Activated CD4-positive, alpha-beta memory T cell treated with anti-CD3 and anti-CD28 coated beads for 36 hours (primary cell): ENCODE measurements at regions not wholly inside any gene's neighbourhood (a gene's known extent, or its start where the extent isn't known, plus 50 kb on each side); places are given as distances from the start of the nearest gene placed in this dataset.

Experiments
- CTCF ChIA-PET: fragments of 350-600 bp; sonication (Branson Sonifier 250); formaldehyde crosslinking; loops from one replicate; lab custom pipeline; 2021; ENCODE audit warnings: antibody characterized with exemption, inconsistent platforms; lab: Charles Lee
- POLR2A ChIA-PET: fragments of 350-600 bp; sonication (Branson Sonifier 250); formaldehyde crosslinking; loops from one replicate; lab custom pipeline; 2021; ENCODE audit warnings: antibody characterized with exemption; lab: Charles Lee
- DNase-seq: peaks from one replicate; pipeline ENCODE4 v3.0.0-alpha.2; 2020
- H3K27ac Mint-ChIP-seq: one replicate; pipeline ENCODE4 v1.8.0; 2021; ENCODE audit warnings: mixed read lengths
- H3K27me3 Mint-ChIP-seq: one replicate; pipeline ENCODE4 v1.8.0; 2021; ENCODE audit warnings: mixed read lengths
- H3K36me3 Mint-ChIP-seq: one replicate; pipeline ENCODE4 v1.8.0; 2021; ENCODE audit warnings: mixed read lengths
- H3K4me1 Mint-ChIP-seq: one replicate; pipeline ENCODE4 v1.8.0; 2021; ENCODE audit warnings: low read depth, mixed read lengths
- H3K4me3 Mint-ChIP-seq: one replicate; pipeline ENCODE4 v1.8.0; 2021; ENCODE audit warnings: mild to moderate bottlenecking, mixed read lengths
- H3K9me3 Mint-ChIP-seq: one replicate; pipeline ENCODE4 v1.8.0; 2021; ENCODE audit warnings: mixed read lengths
- intact Hi-C: fragments of 100-400 bp; cut with micrococcal nuclease; formaldehyde crosslinking; loops from one replicate; pipeline ENCODE4 v1.15.1; 2023

DNA sequence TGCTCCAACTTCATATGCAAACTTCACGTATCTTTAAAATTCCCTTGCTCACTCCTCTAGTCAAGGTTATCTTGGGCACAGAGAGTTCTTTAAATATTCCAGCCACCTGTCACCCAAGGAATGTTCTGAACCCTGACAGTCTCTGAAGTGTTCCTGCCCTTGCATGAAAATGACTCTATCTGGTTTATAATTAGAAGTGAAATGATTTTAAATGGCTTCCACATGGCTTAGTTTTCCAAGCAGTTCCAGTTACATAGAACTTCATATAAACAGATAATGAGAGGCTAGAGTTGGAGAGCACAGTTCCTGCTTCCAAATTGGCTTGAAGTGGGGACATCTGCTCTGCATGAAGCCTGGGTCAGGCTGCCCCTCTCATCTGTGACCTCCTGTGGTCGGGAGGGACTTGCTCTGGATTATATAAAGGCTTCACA, 81.9 kb downstream of the SLC4A3 start:
- H3K27me3 Mint-ChIP-seq: peaks cover 10% of the 10 kb centered on the region

DNA sequence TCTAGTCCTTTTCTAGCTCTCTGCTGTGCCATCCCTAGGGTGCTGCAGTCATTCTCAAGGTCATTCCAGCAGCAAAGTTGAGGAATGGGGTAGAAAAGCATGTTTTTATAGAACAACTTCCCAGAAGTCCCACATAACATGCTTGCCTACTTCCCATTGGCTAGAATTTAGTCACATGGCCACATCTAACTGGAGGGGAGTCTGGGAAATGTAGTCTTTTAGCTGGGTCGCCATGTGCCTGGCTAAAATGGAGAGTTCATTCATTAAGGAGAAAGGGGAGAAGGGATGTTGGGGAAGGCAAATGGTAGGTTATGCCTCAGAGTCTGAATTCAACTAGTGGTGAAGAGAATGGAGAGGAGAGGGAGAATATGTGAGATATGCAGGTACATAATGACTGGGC, 85.7 kb downstream of the SLC4A3 start:
- Mint-ChIP-seq H3K9me3 (no peaks in the 10 kb centered on the region), H3K4me1 (no peaks in the 10 kb centered on the region), H3K27ac (no peak overlapping the region), H3K36me3 (no peaks in the 10 kb centered on the region), H3K4me3 (no peak overlapping the region), H3K27me3 (peaks cover 4% of the 10 kb centered on the region)
- intact Hi-C loops: no loop called here
- no peak for DNase-seq
- ChIA-PET CTCF (no interaction called here), POLR2A (no interaction called here)

More for the DNA sequence above, 81.9 kb downstream of the SLC4A3 start:
- H3K36me3 Mint-ChIP-seq: no peaks in the 10 kb centered on the region
- H3K4me1 Mint-ChIP-seq: no peaks in the 10 kb centered on the region
- intact Hi-C loops: no loop called here
- no peak for DNase-seq
- no peaks in the 10 kb centered on the region for H3K9me3 Mint-ChIP-seq
- H3K4me3 Mint-ChIP-seq: no peak overlapping the region
- POLR2A ChIA-PET: no interaction called here
- no peak overlapping the region for H3K27ac Mint-ChIP-seq
- CTCF ChIA-PET: no interaction called here

GRCh38 chr2:219714681-219715400, 87.4 kb downstream of the SLC4A3 start:
- peaks cover 6% of the 10 kb centered on the region for H3K27me3 Mint-ChIP-seq
- intact Hi-C loops: no loop called here
- no peak overlapping the region for H3K4me3 Mint-ChIP-seq
- ChIA-PET POLR2A (no interaction called here), CTCF (no interaction called here)
- no peaks in the 10 kb centered on the region for H3K36me3 Mint-ChIP-seq
- H3K4me1 Mint-ChIP-seq: no peaks in the 10 kb centered on the region
- H3K27ac Mint-ChIP-seq: no peak overlapping the region
- H3K9me3 Mint-ChIP-seq: no peaks in the 10 kb centered on the region
- DNase-seq: no peak

DNA sequence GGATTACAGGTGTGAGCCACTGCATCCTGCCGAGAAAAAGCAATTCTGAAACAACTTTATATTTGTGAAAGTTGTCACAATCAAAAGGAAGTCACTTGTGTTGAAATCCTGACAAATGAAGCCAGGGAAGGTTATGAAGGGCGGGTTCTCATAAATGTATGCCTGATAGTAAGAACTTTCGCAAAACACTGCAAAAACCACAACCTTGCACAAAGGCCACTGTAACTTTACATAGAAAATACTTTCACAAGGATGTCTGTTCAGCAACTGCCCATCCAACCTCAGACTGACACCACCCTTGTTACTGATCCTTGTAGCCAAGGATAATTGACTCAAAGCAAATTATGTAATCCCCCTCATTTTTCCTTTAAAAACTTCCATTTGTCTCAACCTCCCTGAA, 90.6 kb downstream of the SLC4A3 start:
- Mint-ChIP-seq H3K4me1 (no peaks in the 10 kb centered on the region), H3K27me3 (peaks cover 5% of the 10 kb centered on the region), H3K9me3 (no peaks in the 10 kb centered on the region), H3K36me3 (no peaks in the 10 kb centered on the region), H3K4me3 (no peak overlapping the region), H3K27ac (no peak overlapping the region)
- POLR2A ChIA-PET: no interaction called here
- CTCF ChIA-PET: no interaction called here
- no peak for DNase-seq
- intact Hi-C loops: no loop called here

DNA sequence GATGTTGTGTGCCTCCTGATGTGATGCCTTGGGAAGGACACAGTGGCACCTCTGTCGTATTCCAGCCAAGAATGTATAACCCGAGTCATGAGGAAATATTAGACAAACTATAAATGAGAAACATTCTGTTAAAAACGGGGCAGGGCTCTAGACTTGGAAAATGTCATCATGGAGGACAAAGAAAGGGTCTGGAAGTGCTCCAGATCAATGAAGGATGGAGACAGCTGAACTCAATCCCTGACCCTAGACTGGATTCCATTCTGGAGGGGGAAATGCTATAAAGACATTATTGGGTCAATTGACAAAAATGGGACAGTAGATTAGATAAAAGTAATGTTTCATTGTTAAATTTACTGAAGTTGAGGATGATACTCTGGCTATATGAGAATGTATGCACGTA, 92.1 kb downstream of the SLC4A3 start:
- DNase-seq: no peak
- H3K36me3 Mint-ChIP-seq: no peaks in the 10 kb centered on the region
- H3K27ac Mint-ChIP-seq: no peak overlapping the region
- H3K4me1 Mint-ChIP-seq: no peaks in the 10 kb centered on the region
- H3K27me3 Mint-ChIP-seq: peaks cover 5% of the 10 kb centered on the region
- no peaks in the 10 kb centered on the region for H3K9me3 Mint-ChIP-seq
- intact Hi-C loops: no loop called here
- POLR2A ChIA-PET: no interaction called here
- H3K4me3 Mint-ChIP-seq: no peak overlapping the region
- CTCF ChIA-PET: interaction anchor here (0.6 kb wide), 1 partner anchor 224 kb away, joined by 3 read pairs; no protein-coding TSS in a partner anchor

DNA sequence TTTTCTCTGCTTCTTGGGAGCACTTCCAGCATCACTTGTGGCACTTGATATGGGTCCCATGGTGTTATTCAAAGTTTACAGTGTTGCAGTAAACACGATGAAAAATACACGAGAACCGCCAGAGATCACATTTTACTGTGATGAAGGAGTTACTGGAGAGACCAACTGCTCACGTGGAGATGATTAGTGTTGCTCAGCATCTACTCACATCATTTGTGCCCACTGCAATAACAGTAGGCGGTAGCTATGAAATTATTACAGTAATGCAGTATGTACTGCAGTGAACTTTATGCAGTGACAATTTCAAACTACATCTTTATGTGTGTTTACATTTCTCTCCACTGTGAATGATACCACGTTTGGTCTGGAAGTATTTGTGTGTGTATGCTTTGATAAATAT, 93.5 kb downstream of the SLC4A3 start:
- H3K27me3 Mint-ChIP-seq: peaks cover 7% of the 10 kb centered on the region
- H3K27ac Mint-ChIP-seq: no peak overlapping the region
- H3K9me3 Mint-ChIP-seq: no peaks in the 10 kb centered on the region
- ChIA-PET CTCF (no interaction called here), POLR2A (no interaction called here)
- no peak overlapping the region for H3K4me3 Mint-ChIP-seq
- H3K4me1 Mint-ChIP-seq: no peaks in the 10 kb centered on the region
- intact Hi-C loops: no loop called here
- H3K36me3 Mint-ChIP-seq: no peaks in the 10 kb centered on the region
- DNase-seq: no peak

DNA sequence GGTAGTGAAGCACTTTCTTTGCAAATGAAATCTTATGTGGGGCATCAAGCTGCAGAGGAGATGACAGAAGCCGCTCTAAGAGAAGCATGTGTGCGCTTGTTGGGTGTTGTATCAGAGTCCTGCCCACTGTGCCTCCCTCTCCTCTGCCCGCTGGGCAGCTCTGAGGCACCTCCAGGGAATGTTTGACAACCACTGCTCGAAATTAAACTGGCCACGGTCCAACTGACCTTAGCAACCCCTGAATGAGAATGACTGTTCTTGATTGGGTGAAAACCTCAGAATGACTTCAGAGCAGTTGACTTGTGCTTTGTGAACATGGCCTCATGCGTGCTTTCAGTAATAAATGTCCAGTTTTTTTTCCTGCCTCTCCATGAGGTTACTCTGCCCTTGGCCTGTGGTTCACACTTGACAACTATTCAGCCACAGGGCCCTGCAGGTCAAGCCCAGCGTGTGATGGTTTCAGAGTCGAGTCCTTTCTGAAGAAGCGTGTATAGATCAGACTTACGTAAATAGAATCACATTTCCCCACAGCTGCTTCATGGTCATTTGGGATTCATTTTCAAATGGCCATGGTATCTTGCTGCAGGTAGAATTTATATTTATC, 94.9 kb downstream of the SLC4A3 start:
- no peaks in the 10 kb centered on the region for H3K9me3 Mint-ChIP-seq
- ChIA-PET CTCF (no interaction called here), POLR2A (no interaction called here)
- H3K4me1 Mint-ChIP-seq: no peaks in the 10 kb centered on the region
- H3K36me3 Mint-ChIP-seq: no peaks in the 10 kb centered on the region
- H3K4me3 Mint-ChIP-seq: no peak overlapping the region
- no peak for DNase-seq
- peaks cover 13% of the 10 kb centered on the region for H3K27me3 Mint-ChIP-seq
- intact Hi-C loops: no loop called here
- H3K27ac Mint-ChIP-seq: no peak overlapping the region

DNA sequence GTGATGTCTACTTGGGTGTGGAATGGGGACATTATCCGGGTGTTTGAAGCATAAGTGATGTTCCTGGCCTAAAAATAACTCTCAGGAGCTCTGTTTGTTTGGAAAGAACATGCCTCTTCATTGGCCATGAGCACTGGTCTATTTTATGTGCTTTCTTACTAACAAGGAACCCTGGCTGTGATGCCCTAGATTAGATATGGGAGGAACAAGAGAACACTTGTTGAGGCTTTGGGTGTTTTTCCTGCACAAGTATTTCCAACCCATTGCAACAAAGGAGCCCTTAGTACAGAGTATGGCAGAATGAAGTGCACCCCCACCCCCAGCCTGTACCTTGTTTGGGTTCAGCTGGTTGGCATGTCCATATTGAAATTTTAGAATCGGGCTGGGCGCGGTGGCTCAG, 95.9 kb downstream of the SLC4A3 start:
- H3K36me3 Mint-ChIP-seq: no peaks in the 10 kb centered on the region
- H3K4me3 Mint-ChIP-seq: no peak overlapping the region
- no peaks in the 10 kb centered on the region for H3K9me3 Mint-ChIP-seq
- ChIA-PET CTCF (no interaction called here), POLR2A (no interaction called here)
- no peak overlapping the region for H3K27ac Mint-ChIP-seq
- H3K4me1 Mint-ChIP-seq: no peaks in the 10 kb centered on the region
- peaks cover 12% of the 10 kb centered on the region for H3K27me3 Mint-ChIP-seq
- DNase-seq: no peak
- intact Hi-C loops: no loop called here

DNA sequence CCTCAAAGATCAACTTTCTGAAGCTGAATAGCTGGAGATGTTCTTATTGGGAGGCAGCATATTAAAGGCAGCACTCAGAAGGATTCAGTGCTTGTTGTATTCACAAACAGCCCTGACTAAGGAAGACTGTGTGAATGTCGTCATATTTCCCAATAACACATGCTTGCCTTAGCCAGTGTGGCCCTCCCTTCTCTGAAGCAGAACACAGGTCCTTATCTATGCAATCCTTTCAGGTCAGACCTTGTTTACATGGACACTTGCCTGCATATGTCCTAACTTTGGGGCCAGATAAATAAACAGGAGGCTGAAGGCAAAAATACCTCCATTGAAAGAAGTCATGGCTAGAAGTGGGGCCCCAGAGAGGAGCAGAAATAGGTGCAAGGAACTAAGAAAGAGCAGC, 97.2 kb downstream of the SLC4A3 start:
- no peak overlapping the region for H3K27ac Mint-ChIP-seq
- intact Hi-C loops: no loop called here
- no peak for DNase-seq
- POLR2A ChIA-PET: no interaction called here
- no peak overlapping the region for H3K4me3 Mint-ChIP-seq
- CTCF ChIA-PET: no interaction called here
- H3K4me1 Mint-ChIP-seq: no peaks in the 10 kb centered on the region
- H3K27me3 Mint-ChIP-seq: peaks cover 9% of the 10 kb centered on the region
- H3K9me3 Mint-ChIP-seq: no peaks in the 10 kb centered on the region
- no peaks in the 10 kb centered on the region for H3K36me3 Mint-ChIP-seq

GRCh38 chr2:219726916-219727315, 99.5 kb downstream of the SLC4A3 start:
- no peak overlapping the region for H3K4me3 Mint-ChIP-seq
- no peaks in the 10 kb centered on the region for H3K4me1 Mint-ChIP-seq
- H3K9me3 Mint-ChIP-seq: no peaks in the 10 kb centered on the region
- no peak for DNase-seq
- intact Hi-C loops: no loop called here
- H3K27ac Mint-ChIP-seq: no peak overlapping the region
- H3K36me3 Mint-ChIP-seq: no peaks in the 10 kb centered on the region
- POLR2A ChIA-PET: interaction anchor here (0.6 kb wide), 1 partner anchor 1833 kb away, joined by 3 read pairs; no protein-coding TSS in a partner anchor
- H3K27me3 Mint-ChIP-seq: peaks cover 10% of the 10 kb centered on the region
- CTCF ChIA-PET: no interaction called here

- Mint-ChIP-seq H3K4me3 (no peak overlapping the region), H3K27ac (no peak overlapping the region), H3K4me1 (no peaks in the 10 kb centered on the region), H3K36me3 (no peaks in the 10 kb centered on the region), H3K9me3 (no peaks in the 10 kb centered on the region), H3K27me3 (peaks cover 10% of the 10 kb centered on the region)
- no peak for DNase-seq
- ChIA-PET CTCF (no interaction called here), POLR2A (no interaction called here)
- intact Hi-C loops: no loop called here
Observed at GRCh38 chr2:219727771-219728429, 100.5 kb downstream of the SLC4A3 start.

GRCh38 chr2:219728991-219729487, 101.6 kb downstream of the SLC4A3 start:
- H3K27ac Mint-ChIP-seq: no peak overlapping the region
- no peaks in the 10 kb centered on the region for H3K9me3 Mint-ChIP-seq
- peaks cover 13% of the 10 kb centered on the region for H3K27me3 Mint-ChIP-seq
- no peaks in the 10 kb centered on the region for H3K36me3 Mint-ChIP-seq
- ChIA-PET CTCF (no interaction called here), POLR2A (no interaction called here)
- H3K4me3 Mint-ChIP-seq: no peak overlapping the region
- DNase-seq: no peak
- no peaks in the 10 kb centered on the region for H3K4me1 Mint-ChIP-seq
- intact Hi-C loops: no loop called here
